GM13976 (cell line): ENCODE measurements at regions not wholly inside any gene's neighbourhood (a gene's known extent, or its start where the extent isn't known, plus 50 kb on each side); places are given as distances from the start of the nearest gene placed in this dataset.

Experiments
- DNase-seq: peaks from one replicate; pipeline ENCODE4 v3.0.0; 2012; ENCODE audit warnings: low spot score
- in situ Hi-C: fragments of 300-500 bp; cut with MboI; formaldehyde crosslinking; loops from one replicate; pipeline ENCODE4 v1.12.0; 2022; ENCODE audit warnings: low sequenced_read_pairs, mixed read lengths, inconsistent platforms; ENCODE audit not compliant: unreplicated experiment
- TF ChIP-seq, protein P1 (sequence below): IDR thresholded peaks from 2 replicates; pipeline ENCODE4 v1.5.1; 2012; ENCODE audit warnings: borderline replicate concordance, mild to moderate bottlenecking; ENCODE audit not compliant: insufficient read depth; ENCODE audit errors: extremely low read depth, missing control alignments, control extremely low read depth

DNA sequence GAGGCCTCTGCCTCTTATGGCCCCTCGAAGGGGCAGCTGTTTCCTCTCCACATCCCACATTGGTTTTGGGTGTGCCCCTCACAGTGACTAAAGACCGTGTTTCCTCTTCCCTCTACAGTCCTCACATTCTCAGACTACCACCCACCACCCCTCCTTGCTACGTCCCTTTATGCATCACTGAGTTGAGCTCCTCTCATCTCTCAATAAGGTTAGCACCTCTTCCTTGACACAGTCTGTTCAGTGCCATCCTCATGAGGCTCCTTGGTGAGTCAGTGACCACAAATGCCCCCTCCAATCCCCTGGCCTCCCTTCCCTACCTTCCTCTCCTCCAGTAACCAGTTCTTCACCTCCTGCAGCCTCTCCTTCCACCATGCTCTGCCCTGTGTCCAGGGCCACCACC lies 239.1 kb upstream of the MYO3A start:
- no peak for DNase-seq
- in situ Hi-C loops, result no loop called here
- TF ChIP-seq, protein P1, sequence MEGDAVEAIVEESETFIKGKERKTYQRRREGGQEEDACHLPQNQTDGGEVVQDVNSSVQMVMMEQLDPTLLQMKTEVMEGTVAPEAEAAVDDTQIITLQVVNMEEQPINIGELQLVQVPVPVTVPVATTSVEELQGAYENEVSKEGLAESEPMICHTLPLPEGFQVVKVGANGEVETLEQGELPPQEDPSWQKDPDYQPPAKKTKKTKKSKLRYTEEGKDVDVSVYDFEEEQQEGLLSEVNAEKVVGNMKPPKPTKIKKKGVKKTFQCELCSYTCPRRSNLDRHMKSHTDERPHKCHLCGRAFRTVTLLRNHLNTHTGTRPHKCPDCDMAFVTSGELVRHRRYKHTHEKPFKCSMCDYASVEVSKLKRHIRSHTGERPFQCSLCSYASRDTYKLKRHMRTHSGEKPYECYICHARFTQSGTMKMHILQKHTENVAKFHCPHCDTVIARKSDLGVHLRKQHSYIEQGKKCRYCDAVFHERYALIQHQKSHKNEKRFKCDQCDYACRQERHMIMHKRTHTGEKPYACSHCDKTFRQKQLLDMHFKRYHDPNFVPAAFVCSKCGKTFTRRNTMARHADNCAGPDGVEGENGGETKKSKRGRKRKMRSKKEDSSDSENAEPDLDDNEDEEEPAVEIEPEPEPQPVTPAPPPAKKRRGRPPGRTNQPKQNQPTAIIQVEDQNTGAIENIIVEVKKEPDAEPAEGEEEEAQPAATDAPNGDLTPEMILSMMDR, result no peak

DNA sequence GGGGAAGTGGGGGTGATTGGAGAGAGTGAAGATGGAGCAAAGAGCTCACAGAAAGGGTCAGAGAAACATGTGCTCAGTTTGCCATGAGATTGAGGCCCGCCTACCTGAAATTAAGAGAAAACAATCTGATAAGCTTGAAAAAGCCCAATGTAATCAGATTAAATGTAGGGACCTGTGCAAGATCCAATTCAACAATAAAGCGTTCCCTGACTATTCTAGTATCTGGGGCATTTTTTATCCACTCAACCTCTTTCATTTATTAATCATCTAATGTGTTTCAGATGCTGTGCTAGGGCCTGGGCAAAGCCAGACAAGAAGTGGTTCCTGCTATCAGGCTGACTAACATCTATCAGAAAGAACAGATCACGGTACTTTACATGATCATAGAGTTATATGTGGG lies 238.4 kb upstream of the MYO3A start:
- in situ Hi-C loops, result no loop called here

DNA sequence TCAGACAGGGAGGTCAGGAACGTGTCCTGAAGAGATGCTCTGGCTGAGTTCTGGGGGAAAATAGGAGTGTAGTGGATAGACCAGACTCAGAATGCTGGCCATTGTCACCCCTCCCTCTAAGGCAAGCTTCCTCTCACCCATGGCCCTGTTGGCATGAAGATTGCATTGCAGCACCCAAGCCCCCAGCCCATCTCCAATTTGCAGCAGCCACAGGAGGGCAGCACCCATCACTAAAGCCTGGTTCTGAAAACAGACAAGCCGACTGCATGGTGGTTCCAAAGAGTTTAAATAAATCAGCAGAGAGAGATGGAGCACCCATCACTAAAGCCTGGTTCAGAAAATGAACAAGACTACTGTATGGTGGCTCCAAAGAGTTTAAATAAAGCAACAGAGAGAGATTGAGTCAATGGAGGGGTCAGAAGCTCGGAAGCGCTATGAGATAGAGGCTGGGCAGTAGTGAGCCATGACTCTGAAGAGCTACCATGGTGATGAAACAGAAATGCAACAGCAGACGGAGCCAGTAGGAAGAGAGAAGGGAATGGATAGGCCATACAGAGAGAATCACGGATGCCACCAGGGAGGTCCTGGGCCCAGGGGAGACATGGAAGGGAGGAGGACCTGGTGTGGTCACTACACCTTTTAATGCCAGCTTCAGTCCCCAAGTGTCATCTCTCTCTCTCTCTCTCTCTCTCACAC lies 237.9 kb upstream of the MYO3A start:
- in situ Hi-C loops, result no loop called here
- no peak for DNase-seq
- TF ChIP-seq, protein P1, result no peak

More for the DNA sequence above, 238.4 kb upstream of the MYO3A start:
- DNase-seq, result no peak
- TF ChIP-seq, protein P1, result no peak

DNA sequence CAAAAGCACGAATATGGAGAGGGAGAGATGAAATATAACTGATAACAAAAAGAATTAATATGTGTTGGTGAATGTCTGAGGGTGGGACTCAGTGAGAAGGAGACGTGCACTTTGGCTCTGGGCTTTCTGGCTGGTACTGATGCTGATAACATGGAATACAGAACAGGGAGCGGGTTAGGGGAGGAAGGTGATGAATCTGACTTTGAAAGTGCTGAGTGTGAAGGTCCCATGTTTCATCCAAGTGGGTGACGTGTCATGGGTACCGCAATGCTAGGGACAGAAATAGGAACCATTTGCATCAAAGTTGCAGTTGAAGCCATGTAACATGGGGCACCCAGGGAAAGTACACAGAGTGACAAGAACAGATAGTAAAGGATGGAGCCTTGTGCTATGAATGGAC lies 236.6 kb upstream of the MYO3A start:
- TF ChIP-seq, protein P1, result no peak
- in situ Hi-C loops, result no loop called here
- DNase-seq, result no peak

DNA sequence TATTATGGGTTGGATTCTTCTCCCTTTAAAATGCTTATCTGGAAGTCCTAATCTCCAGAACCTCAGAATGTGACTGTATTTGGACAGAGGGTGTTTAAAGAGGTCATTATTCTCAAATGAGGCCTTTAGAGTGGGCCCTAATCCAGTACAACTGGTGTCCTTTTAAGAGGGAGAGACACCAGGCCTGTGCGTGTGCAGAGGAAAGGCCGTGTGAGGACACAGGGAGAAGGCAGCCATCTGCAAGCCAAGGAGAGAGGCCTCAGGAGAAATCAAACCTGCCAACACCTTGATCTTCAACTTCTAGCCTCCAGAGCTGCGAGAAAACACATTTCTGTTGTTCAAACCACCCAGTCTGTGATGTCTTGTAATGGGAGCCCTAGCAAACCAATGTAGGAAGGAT lies 235.4 kb upstream of the MYO3A start:
- in situ Hi-C loops, result no loop called here
- DNase-seq, result no peak
- TF ChIP-seq, protein P1, result no peak

DNA sequence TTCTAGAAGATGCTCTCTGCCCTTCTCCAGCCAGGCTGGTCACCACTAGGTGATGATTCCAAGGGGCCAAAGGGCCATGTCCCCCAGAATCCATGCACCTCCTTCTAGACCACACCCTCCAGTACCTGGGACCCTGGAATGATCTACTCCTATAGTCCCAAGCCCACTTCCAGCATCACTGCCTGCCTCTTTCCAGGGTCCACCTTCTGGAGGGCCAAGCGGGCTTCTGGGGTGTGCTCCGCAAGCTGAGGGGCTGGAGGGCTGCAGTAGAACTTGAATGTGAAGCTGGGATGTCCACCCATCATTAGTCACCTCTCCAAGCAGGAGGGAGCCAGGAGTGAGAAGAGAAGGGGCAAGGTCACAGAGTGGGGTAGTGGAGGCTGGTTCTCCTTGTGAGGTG lies 234.4 kb upstream of the MYO3A start:
- TF ChIP-seq, protein P1, result no peak
- no peak for DNase-seq
- in situ Hi-C loops, result no loop called here
